Mucosa of gallbladder (tissue), 1 donor: ENCODE measurements at regions not wholly inside any gene's neighbourhood (a gene's known extent, or its start where the extent isn't known, plus 50 kb on each side); places are given as distances from the start of the nearest gene placed in this dataset.

Experiments
- DNase-seq: peaks from one replicate; pipeline ENCODE4 v3.0.0-alpha.2; 2020; ENCODE audit warnings: low spot score
- donor health status: DM: no; HTN: no; CAD: no.

DNA sequence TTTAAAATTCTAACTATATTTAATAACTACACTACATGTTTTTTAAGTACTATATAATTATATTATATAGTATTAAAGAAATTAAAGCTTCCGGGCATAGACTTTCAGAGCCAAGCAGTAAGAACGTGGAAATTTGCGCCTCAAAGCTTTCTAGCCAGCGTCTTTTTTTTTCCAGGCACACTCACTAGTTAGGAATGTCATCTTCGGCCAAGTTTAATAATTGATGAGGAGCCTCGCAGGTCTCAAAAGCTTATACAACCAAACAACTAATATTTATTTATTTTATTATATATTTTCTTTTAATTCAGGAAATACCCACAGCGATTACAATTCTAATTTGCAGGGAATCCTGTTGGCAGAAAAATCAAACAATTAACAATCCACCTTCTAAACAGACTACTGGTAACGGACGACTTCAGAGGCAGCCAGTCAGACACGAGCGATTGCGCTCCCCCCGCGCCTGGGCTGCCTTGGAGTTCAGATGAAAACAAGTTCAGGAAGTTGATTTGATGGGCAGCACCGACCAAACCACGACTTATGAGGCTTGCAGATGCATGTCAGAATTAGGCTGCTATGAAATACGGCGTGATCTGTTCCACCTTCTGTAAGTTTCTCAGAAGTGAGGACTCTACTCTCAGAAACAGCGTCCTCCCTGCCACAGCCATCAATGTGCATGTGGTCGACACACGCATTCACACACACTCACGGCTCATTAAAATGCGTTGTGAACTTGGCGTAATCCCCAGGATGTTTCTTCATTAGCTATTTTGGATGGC, 431.8 kb upstream of the MGMT start:
- peak; percentile 36 for DNase-seq

DNA sequence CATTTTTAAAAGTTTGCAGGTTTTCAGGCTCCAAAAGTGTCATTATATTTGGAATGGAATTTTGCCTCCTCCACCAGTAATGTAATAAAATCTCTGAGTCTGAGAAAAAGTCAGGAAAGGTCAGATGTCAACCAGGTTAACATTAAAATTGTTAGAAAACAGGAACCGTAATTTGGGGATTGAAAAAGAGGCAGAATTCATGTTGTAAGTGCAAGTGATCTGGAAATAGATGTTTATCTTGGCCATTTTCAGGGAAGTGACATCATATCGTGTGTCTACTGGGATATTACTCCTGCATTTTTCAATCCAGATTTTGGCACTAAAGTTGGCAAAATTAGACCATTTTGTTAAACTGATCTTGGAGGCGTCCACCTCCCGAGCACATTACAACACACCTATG, 428.5 kb upstream of the MGMT start:
- no peak for DNase-seq

DNA sequence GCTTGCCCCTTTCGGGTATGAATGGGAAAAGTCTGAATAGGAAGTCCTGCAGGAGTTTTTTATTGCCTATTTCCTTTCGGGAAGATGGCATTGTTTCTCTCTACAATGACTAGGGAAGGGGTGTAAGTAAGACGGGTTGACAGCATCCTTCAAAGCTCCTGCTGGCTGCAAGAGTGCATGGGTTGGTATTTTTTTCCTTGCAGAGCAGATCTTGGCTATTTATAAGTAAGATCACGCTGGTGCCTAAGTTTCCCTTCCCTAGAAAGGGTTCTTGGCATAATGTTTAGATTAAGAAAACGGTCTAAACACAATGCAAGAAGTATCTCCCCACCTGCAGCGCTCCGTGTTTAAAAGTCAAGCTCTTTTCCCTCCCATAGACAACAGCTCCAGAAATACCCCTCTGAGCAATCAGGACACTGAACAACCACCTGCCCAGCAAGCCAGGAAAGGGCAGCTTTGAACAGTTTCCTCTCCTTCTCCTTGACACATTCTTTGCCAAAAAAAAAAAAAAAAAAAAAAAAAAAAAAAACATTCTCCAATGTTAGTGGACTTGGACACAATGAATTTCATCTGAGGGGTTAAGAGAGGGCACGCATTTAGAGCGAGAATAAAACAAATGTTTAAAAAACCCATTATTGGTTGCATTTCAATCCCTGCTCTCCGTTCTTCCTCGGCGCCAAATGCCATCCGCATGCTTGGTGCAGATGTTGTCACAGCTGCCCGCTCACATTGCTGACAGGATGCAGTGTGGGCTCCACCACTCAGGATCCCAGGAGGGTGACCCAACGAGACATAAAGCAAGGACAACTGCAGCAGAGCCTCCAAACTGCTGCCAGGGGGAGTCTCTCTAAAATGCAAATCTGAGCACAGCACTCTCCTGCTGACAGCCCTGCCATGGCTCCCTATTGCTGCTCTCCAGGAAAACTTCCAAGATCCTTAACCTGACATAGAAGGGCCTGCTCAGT, 427.4 kb upstream of the MGMT start:
- no peak for DNase-seq

DNA sequence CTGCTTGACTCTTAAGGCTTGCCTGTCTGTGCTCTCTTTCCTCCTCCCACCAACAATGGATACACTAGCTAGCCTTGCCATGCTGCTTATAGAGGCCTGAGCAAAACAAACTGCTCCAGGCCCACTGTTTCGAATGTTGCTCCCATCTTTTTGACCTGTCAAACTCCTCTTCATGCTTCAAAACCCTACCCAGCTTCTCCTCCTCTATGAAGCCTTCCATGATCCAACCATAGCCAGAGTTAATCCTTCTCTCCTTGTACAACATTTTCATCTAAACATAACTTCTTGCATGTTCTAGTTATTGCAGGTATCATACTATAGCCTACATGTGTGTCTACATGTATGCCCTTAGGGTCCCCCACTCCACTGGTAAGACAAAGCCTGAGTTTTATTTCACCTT, 426.7 kb upstream of the MGMT start:
- no peak for DNase-seq

DNA sequence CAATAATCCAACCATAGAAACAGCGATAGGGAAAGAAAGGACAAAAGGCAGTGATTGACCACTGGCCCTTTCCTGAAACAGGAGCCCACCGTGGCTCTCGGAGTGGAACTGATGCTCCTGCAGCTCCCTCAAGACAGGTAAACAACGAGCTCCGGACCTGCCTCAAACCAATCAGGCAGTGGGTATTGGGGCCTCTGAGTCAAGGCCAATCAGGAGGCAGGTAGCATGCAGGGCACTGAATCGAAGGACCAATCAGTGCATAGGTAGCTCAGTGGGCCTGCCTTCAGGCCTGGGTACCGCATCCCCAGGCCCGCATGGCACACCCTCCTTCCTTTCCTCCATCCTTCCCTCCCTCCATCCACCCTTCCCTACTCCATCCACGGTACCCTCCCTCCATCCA, 425.1 kb upstream of the MGMT start:
- no peak for DNase-seq

DNA sequence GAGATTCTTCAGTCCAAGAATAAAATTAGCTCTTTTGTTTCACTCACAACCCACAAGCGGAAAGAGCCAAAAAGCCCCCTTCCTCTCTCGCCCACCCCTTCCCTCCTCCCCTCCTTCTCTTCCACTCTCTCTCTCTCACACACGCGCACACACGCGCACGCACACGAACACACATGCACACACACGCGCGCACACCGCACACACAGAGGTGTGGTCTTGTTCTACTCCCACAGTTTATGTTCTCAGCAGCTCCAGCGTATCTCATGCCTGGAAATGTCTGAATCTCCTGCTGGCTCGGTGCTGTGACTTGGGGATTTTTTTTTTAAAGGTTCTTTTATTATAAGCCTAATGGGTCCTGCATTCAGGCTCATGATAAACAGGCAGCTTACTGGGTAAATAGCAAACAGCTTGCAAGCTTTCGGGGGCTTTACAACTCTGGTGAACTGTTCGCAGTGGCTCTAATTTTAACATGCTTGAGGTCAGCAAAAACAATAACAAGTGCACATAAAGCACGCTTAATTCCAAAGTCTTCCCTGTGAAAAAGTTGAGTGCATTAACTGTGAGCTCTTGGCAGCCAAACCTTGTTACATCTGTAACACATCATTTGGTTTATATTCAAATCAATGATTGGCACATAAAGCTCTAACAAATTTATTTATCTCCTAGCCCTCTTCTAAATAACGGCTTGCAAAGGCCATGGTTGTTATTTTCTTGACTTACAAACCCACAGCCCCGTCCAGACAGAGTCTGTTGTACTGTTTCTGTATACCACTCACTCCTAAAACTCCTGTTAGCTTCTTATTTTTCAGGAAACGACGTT, 424.1 kb upstream of the MGMT start:
- DNase-seq: no peak

DNA sequence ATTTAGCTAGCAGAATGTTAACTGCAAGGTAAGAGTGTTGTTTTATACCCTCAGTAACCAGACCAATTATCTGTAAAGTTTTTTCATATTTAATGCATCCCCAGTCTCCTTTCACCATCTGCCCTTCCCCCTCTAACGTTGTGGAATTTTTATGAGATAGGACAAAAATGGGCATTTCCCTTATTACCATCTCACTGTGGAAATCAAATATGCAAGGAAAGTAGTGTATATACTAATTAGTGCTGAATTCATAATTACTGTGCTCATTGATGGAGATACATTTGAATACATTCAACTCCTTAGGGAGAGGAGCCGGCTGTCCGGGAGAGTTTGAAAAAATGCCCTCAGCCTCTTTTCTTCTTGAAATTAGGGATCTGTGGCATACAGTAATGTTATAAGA, 423.4 kb upstream of the MGMT start:
- DNase-seq: no peak

DNA sequence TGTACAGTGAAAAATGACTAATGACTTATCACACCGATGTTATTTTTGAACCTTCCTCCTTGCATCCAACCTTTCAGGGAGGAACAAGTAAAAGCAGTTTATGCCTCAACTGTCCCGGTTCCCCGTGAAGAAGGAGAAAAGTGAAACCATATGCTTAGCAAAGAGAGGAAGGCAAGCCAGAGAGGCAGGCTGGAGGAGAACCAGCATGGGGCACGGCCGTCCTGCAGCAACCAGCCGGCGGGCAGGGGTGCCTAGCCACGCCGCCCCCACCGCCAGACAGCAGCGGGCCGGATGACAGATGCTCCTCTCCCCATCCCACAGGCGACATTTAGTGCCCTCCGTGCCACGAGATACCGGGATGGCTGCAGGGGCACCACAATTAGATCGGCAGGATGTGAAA, 421.4 kb upstream of the MGMT start:
- DNase-seq: no peak

DNA sequence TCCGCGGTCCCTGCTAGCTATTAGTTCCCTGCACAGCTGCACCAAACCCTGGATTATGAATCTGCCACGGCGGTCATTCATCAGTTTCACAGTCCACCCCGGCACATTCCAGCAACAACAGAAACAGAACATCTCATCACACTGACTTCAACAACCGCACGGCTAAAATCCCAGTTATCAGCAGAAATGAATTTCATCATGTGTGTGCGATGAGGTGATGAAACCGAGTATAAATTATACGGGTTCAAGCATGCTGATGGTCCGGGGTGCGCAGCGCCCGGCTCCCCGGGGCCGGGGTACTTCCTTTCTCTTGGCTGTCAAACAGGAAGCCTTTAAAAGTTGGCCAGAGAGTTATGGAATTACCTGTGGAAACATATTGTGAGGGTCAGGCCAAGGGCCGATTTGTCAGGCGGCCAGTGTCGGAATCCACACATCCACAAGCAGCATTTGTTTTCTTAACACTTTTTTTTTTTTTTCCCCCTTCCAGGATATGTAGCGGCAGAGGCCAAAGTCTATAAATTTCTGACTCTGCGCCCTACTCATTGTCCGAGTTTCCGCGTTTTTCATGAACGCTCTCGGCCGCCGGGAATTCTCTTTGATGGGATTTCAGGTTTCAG, 420.9 kb upstream of the MGMT start:
- DNase-seq: no peak

DNA sequence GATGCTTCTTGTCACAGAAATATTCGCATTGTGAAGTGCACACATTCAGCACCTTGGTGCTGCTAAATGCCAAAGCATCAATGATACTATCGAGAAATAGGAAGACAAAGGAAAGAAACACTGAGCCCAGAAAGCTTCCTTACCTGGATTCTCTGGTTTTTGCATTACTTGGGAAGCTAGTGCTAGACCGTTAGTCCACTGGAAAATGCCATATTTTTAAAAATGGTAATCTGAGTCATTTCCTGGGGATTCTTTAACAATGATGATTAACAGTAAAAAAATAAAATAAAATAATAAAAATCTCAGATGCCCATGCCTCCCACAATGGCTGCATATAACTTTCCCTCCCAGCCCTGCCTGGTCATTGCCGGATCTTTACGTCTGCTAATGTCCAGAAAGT, 420.1 kb upstream of the MGMT start:
- no peak for DNase-seq

DNA sequence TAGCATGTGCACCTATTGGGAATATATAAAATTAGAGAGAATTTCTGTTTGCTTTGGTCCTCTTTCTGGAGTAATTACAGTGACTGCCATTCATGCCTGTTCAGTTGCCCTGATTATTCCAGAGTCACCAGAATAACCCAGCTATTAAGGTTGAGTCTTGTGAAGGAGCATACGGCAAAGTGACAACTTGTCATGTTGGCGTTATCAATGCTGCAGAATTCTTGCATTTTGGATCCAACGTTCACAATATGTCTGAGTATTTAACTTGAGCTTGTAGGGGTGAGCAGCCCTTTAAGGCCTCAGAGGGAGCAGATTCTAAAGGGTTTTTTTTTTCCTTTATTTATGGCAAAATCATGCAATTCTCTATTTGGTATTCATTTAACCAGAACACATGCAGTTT, 419.4 kb upstream of the MGMT start:
- DNase-seq: no peak

DNA sequence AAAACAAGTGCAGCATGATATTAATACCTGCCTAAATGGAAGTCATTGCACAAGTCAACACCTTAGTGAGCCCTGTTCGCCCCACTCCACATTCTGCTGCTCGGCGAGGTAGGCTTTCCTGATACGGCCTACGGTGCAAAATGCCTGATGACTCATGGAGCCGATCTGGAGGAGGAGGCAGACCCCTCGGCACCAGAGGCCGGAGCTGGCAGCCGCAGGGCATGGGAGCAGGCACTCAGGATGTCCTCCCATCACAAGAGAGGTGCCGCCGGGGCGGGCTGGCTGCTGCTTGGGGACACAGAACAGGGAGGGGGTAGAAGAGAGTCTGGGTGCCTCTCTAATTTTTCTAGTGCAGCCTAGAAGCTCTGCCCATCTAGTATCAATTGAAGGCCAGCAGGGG, 418.5 kb upstream of the MGMT start:
- no peak for DNase-seq

DNA sequence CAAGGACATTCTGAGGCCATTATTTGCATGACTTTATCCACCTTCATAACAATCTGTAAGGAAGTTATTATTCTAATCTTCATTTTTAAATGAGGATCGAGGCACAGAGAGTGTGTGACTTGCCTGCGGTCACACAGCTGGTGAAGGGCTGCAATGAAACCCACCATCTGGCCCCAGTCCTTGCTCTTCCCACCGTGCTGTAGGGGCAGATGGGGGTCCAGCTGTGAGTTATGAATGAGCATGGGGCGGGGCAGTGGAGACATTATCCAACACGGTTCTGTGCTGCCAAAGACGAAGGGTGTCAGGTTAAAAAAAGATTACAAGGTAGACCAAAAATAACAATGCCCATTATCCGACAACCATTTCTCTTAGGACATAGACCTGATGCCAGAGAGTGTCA, 417.5 kb upstream of the MGMT start:
- no peak for DNase-seq

DNA sequence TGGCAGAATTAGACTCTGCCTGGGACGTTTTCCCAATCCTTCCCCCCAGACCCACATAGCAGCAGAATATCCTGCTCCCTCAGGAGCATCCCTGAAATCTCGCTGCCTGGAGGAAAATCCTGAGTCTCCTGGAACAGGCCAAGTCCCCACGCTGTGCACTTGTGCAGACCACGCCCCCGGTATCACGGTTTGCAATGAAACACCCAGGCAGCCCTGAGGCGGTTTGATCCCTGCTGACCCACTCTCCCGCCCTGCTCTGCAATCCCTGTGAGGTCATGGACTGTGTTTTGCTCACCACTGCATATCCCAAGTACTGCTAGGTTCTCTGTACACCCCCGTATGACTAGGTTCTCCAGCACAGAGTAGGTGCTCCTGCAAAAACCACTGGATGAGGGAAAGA, 411.8 kb upstream of the MGMT start:
- no peak for DNase-seq

DNA sequence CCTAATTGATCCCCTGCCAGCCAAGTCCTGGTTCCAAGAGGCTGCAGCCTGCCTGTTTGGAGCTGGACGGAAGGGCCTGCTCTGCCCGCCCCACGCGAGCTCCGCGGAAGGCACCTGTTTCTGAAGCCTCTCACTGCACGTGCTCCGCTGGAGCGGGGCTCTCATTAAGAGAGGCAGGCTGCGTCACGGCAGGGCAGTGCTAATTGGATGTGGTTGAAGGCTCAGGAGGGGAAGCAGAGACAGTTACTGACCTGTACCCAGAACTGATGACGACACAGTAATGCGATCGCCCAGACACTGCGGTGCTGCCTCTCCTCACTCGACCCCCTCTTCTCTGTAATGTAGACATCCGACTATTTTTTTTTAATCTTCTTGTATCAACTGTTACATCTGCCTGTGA, 411.1 kb upstream of the MGMT start:
- no peak for DNase-seq

DNA sequence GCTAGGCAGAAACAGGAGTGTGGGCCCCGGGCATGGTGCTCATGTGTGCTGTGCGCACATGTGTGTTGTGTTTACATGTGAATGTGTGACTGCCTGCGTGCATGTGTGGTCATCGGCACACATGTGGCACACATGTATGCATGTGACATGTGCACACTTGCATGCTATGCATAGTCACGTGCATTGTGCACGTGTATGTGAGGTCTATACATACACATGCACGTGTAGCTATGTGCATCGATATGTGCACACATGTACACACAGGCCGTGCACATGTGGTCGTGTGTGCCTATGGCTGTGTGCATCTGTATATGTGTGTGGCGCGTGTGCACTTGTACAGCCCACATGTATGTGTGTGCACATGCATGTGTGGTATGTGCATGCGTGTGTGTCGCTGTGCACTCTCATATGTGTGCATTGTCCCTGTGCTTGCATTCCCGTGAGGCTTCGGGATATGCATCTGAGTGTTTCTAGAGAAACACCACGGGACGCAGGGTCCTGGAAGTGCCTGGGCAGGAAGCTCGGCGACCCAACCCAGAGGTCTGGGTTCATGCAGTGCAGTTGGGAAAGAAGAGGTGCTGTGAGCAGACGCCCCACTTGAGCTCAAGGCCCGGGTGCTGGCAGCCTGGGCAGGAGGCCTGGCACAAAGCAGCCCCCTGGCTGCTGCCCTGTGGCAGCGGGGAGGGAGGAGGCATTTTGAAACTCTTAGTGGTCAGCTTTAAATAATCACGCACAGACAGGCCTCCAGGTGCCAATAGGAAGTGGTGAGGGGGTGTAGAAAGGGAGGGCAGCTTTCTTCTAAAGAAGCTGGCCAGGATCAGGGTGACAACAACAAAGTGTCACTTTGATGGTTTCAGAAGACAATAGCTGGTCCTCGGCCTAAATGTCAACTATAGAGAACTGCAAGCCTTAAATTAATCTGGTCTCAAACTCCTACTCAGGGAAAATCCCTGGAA, 410.0 kb upstream of the MGMT start:
- no peak for DNase-seq

DNA sequence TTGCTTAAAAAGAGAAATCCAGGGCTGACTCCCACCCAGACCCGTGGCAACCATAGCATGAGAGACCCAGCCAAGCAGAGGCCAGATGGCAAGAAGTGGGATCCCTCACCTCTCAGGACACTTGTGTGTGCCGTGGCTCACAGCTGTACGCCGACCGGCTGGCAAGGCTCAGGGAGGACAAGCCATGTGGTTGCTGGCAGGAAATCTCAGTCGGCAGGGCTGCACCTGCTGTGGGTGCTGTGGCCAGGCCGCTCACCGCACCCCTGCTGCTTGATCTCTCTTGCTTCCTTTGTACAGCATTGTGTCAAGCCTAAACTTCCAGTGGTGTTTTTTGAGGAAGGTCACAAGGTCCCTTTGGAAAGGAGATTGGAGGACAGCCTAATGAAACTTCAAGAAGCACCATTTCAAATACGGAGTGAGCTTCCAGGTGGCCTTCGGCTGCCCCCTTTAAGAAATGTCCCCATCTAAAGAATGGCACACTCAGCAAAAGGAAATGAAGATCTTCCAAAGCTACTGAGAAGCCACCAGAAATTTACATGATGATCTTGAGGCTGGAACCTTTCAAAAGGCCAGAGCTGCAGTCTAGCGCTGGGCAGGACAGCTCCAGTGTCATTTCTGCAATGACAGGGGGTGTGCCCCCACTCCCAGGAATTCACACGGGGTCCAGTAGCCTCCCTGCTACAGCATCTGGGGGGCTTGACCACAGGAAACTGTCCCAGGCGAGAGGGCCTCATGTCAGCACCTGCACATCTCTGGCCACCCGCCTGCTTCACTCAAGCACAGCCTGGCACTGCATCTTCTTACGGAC, 409.0 kb upstream of the MGMT start:
- no peak for DNase-seq

DNA sequence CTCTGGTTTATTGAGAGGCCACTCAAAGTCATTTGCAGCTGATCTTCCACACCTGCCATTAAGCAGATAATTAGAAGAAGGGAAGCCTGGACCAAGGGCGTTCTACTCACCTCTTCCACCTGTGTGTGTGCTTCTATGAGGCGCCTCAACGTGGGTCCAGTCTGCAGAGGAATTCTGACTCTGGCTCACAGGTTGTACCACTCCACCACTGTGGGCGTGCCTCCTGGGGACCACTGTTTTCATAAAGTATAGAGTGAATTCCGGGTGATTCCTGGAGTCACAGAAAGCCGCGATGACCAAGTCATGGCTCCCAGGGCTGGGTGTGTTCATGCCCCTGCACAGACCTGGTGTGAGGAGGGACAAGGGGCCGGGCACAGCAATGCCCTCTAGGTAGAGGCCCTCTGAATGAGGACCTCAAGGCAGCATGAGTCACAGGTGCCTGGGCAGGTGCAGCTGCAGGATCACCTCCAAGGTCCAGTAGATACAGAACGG, 408.3 kb upstream of the MGMT start:
- DNase-seq: no peak

DNA sequence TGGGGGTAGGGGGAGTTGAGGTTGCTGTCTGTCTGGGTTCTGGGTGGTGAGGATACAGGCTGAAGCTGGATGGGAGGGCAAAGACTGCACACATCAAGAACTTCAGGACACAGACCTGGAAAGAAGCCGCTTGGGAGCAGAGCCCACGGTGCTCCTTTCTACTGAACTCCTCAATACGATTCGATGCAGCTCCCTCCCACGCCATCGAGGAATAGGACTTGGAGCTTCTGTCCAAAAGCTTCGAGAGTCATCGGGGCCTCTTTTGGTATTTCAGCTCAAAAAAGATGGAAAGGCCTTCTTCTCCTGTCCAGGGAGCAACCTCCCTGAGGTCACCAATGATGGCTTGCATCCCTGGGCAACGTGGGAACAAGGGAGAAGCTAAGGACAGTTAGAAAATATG, 407.1 kb upstream of the MGMT start:
- DNase-seq: no peak

DNA sequence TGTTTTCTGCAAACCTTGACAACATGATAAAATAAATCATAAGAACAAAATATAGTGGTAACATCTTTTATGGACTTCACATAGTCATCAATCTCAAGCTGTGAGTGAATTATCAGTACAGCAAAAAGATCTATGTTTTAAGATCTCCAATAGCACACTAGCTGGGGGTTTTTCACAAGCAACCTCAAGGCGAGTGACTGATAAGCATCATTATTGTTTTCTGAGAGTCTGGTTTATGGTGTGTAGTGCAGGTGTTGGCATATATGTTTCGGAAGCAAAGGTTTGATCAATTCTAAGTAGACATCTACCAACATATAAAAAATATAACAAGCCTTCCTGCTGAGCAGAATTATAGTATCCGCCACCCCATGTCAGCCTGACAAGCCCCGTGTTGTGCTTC, 403.8 kb upstream of the MGMT start:
- no peak for DNase-seq
